HAP-1 (cell line): ENCODE measurements at regions not wholly inside any gene's neighbourhood (a gene's known extent, or its start where the extent isn't known, plus 50 kb on each side); places are given as distances from the start of the nearest gene placed in this dataset.
A peak's percentile ranks its signal among the peaks of the same experiment; 100 is the strongest.
"Not testable (repeated sequence)": the region's sequence is repeated elsewhere in the genome, so short reads cannot be mapped to it uniquely, and the experiment has no call there.

Experiments used
- DNase-seq, 2 experiments: peaks; one replicate each; pipeline ENCODE4 v3.0.0-alpha.2; 2016 to 2020; ENCODE audit warnings: low spot score in 2 of 2
- H3K27me3 ChIP-seq: fragments of 250-450 bp; sonication (Bioruptor Pico); 2 replicates; pipeline ENCODE4 v1.5.1; 2020; ENCODE audit warnings: low read depth, mild to moderate bottlenecking, moderate library complexity
- H3K36me3 ChIP-seq: fragments of 250-450 bp; sonication (Bioruptor Pico); replicated peaks from 2 replicates; pipeline ENCODE4 v1.5.1; 2020; ENCODE audit warnings: mild to moderate bottlenecking
- H3K4me1 ChIP-seq: fragments of 250-450 bp; sonication (Bioruptor Pico); 2 replicates; pipeline ENCODE4 v1.5.1; 2020; ENCODE audit warnings: mild to moderate bottlenecking
- H3K4me3 ChIP-seq: fragments of 250-450 bp; sonication (Bioruptor Pico); 2 replicates; pipeline ENCODE4 v1.5.1; 2020; ENCODE audit warnings: mild to moderate bottlenecking, moderate library complexity
- H3K9me3 ChIP-seq: fragments of 250-450 bp; sonication (Bioruptor Pico); 2 replicates; pipeline ENCODE4 v1.5.1; 2020; ENCODE audit warnings: mild to moderate bottlenecking, moderate library complexity
- in situ Hi-C: fragments of 300-500 bp; cut with MboI; formaldehyde crosslinking; loops from 3 replicates; pipeline ENCODE4 v1.14.3; 2020; ENCODE audit warnings: low sequenced_read_pairs, inconsistent platforms, mixed read lengths

DNA sequence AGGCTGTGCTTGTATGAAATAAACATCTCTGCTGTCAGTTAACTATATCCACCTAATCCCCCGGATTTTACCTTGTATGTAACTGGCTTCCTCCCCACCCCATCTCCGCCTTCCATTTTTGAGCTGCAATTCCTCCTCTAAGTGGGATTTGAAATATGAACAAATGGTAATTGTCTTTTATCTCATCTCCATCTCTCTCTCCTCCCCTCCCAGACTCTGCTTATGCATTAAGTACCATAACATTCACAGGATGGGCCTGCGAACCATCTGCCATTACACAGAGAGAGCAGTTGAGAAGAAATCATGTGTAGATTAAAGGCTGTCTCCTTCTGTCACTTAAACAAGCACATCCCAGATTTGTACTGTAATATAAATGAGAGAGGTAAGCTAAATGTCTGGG, 1169.9 kb downstream of the TYW1 start:
- Histone ChIP-seq H3K36me3 (no peaks in the 10 kb centered on the region), H3K9me3 (no peaks in the 10 kb centered on the region), H3K4me1 (no peaks in the 10 kb centered on the region), H3K27me3 (no peaks in the 10 kb centered on the region), H3K4me3 (no peak overlapping the region)
- DNase-seq = no peak
- in situ Hi-C loops = no loop called here

DNA sequence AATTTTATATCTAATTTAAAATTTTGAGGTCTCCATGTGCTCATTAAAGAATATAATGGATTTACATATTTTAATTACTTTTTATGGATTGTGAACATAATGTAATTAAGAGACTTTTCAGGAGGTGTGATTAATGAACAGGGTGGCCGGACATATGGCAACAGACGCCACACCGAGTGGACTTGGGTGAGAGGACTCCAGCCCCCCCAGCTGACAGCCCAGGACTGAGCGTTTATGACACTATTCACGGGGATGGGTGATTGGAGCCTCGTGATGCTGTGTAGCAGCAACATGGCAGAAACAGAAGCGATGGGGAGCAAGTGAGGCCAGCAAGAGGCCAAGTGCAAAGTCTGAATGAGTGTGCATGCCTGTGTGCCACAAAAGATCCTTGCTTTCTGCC, 1176.9 kb downstream of the TYW1 start:
- H3K4me1 ChIP-seq = no peaks in the 10 kb centered on the region
- DNase-seq = no peak
- in situ Hi-C loops = no loop called here
- no peak overlapping the region for H3K4me3 ChIP-seq
- H3K9me3 ChIP-seq = no peaks in the 10 kb centered on the region
- H3K36me3 ChIP-seq = no peaks in the 10 kb centered on the region
- H3K27me3 ChIP-seq = no peaks in the 10 kb centered on the region

DNA sequence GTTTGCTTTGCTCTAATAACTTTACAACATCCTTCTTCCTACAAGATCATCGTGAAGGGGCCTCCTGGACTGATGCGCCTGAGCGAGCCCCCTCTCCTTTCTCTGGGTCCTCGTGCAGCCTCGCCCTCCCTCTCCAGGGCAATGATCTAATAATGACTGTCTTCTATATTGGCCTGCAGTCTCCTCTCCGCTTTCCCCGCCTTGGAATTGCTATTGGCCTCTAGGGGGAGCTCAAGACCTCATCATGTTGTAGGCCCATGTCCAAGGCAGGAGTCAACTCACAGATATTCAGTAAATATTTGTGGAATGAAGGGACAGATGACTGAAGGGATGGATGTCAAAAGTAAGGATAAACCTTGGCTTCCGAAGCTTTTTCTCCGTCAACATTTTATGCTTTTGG, 1180.3 kb downstream of the TYW1 start:
- no peaks in the 10 kb centered on the region for H3K27me3 ChIP-seq
- no peaks in the 10 kb centered on the region for H3K4me1 ChIP-seq
- in situ Hi-C loops = no loop called here
- no peaks in the 10 kb centered on the region for H3K9me3 ChIP-seq
- no peak overlapping the region for H3K4me3 ChIP-seq
- H3K36me3 ChIP-seq = no peaks in the 10 kb centered on the region
- DNase-seq = peak; percentile 8 to 38

DNA sequence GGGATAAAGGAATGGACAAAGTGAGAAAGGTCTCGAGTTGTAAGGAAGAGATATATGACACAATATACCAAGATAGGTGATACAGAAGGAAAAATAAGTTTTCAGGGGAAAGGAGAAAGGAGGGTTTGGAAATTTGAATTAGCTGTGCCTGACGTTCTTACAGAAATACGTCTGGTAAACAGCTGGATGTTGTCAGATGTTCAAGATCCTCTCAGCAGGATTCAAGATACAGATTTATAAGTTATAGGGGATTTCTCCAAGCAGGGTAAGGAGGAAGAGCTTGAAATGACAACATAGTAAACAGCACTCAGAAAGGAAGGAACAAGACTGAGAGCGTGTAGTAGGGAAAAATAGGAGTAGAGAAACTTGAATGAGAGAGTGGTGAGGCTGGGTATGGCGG, 1184.1 kb downstream of the TYW1 start:
- no peaks in the 10 kb centered on the region for H3K4me1 ChIP-seq
- DNase-seq = no peak
- H3K4me3 ChIP-seq = no peak overlapping the region
- no peaks in the 10 kb centered on the region for H3K9me3 ChIP-seq
- no peaks in the 10 kb centered on the region for H3K27me3 ChIP-seq
- in situ Hi-C loops = no loop called here
- no peaks in the 10 kb centered on the region for H3K36me3 ChIP-seq

DNA sequence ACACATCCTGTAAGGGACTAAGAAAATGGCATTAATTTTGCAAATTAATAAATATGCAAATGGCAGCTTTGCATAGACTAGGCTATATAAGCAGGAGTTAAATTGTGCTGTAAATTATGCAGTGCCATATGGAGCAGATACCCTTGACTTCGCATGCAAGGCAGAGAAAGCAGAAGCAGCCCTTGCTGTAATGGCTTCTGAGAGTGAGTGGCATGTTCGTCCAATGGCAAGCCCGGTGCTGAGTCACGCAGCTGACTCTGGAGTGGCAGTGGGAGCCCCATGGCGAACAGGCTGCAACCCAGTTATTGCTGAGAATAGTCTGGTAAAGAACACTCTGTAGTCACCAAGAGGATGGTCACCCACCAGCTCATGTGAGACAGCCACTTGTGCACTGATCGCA, 1186.5 kb downstream of the TYW1 start:
- H3K4me3 ChIP-seq = no peak overlapping the region
- no peaks in the 10 kb centered on the region for H3K27me3 ChIP-seq
- H3K36me3 ChIP-seq = no peaks in the 10 kb centered on the region
- in situ Hi-C loops = no loop called here
- H3K9me3 ChIP-seq = no peaks in the 10 kb centered on the region
- no peaks in the 10 kb centered on the region for H3K4me1 ChIP-seq
- no peak for DNase-seq

DNA sequence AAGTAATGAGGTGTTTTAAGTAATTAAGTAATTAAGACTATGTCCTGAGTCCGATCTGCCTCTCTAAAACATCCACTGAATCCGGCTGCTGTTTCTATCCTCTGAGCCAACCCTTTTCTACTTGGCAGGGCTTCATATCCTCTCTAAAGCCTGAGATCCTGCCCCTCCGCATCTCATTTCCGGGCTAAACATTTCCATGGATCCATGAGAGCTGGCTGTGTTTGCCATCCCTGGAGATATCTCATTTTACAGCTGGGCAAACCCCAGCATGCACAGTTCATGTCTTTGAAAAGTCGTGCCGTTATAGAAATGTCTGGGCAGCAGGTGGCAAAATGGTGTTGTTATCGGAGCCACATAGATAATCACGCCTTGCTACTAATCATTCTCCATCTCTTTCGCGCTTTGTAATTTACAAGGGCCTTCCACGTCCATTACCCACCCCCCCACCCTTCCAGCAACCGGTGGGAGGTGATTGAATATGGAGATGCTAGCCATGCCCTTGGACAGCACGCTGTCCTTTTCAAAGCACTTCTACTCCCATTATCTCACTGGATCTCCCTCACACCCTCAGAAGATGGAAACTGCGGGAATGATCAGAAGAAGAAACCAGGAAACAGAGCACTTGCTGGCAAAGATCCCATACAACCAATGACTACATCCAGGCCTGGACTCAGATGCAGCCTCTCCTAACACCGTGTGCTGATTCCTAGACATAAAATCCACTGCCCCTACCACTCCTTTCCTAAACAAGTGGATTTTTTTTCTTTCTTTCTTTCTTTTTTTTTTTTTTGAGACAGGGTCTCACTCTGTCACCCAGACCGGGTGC, 1189.2 kb downstream of the TYW1 start:
- in situ Hi-C loops = no loop called here
- DNase-seq = no peak

DNA sequence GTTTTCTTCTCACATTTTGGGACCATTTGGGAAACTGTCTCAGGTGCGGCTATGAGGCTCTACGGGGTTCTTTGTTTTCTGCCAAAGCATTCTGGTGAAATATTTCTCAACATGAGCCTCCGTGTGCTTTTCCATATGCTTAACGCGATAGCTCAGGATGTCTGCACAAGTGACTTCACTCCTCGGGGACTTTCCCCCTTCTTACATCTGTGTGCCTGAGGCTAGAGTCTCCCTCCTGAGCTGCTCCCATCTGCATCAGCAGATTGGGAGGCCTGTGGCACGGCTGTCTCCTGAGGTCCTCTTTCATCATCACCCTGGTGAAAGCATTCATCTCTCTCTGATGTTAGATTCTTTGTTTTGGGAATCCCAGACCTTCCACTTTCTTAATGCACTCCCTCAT, 1190.9 kb downstream of the TYW1 start:
- in situ Hi-C loops = no loop called here
- Histone ChIP-seq H3K27me3 (no peaks in the 10 kb centered on the region), H3K9me3 (no peaks in the 10 kb centered on the region), H3K4me3 (no peak overlapping the region), H3K4me1 (no peaks in the 10 kb centered on the region), H3K36me3 (no peaks in the 10 kb centered on the region)
- no peak for DNase-seq

More for the DNA sequence above, 1189.2 kb downstream of the TYW1 start:
- H3K4me3 ChIP-seq = no peak overlapping the region
- H3K9me3 ChIP-seq = no peaks in the 10 kb centered on the region
- H3K27me3 ChIP-seq = no peaks in the 10 kb centered on the region
- H3K36me3 ChIP-seq = no peaks in the 10 kb centered on the region
- no peaks in the 10 kb centered on the region for H3K4me1 ChIP-seq

DNA sequence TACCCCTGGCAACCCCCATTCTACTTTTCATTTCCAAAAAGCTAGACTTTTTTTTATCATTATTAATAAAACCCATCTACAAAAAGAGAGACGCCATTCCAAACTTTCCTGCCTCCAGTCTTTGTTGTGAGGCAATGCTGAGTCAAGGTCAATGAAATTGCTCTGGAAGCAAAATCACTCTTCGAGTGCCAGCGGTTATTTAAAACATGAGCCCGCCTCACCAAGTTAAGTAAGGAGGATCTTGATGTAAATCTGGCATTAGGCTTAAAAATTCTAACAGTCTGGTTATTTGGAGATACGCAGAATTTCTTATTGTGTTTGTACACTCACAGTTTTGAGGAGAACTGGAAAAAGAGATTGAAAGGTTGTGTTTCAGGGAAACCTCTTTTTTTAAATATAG, 1196.3 kb downstream of the TYW1 start:
- in situ Hi-C loops = no loop called here
- H3K4me1 ChIP-seq = no peaks in the 10 kb centered on the region
- DNase-seq = no peak
- H3K9me3 ChIP-seq = no peaks in the 10 kb centered on the region
- no peaks in the 10 kb centered on the region for H3K36me3 ChIP-seq
- H3K4me3 ChIP-seq = no peak overlapping the region
- H3K27me3 ChIP-seq = no peaks in the 10 kb centered on the region

DNA sequence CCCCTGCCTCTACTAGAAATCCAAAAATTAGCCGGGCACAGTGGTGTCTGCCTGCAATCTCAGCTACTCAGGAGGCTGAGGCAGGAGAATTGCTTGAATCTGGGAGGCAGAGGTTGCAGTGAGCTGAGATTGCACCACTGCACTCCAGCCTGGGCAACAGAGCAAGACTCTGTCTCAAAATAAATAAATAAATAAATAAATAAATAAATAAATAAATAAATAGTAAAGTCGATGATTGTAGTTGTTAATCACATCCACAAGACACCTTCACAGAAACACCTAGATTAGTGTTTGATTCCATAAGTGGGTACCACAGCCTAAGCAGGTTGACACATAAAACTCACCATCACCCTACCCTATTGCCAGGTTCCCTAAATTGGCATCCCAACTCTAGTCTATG, 1199.0 kb downstream of the TYW1 start:
- H3K4me3 ChIP-seq, H3K9me3 ChIP-seq, DNase-seq, H3K27me3 ChIP-seq, H3K4me1 ChIP-seq, in situ Hi-C loops, H3K36me3 ChIP-seq: not testable (repeated sequence)

DNA sequence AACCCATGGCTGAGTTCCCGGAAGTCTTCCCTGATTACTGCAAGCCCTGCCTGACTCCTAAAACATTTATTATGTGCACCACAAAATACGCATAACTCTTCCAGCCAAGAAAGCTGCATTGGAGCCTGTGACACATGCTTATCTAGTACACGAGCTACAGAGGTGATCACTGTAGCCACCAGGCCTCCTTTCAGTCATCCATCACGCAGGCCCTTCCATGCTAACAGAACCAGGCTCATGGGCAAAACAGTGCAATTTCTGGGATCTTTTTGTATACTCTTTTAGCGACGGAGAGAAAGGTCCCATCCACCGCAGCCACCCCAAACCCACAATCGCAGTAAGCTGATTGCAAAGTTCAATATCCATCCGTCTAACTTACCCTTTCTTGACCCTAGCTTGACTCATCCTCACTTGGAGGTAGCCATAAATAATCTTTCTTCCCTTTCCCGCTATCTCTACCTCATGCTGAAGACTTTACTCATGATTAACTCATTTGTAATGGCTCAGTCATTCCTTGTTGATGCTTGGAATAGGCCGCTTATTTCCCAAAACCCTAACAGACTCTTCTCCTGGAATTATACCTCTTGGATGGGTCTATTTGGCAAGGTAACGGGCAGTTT, 1203.5 kb downstream of the TYW1 start:
- no peak for DNase-seq
- no peaks in the 10 kb centered on the region for H3K4me1 ChIP-seq
- H3K27me3 ChIP-seq = no peaks in the 10 kb centered on the region
- H3K4me3 ChIP-seq = no peak overlapping the region
- no peaks in the 10 kb centered on the region for H3K9me3 ChIP-seq
- H3K36me3 ChIP-seq = no peaks in the 10 kb centered on the region
- in situ Hi-C loops = no loop called here

DNA sequence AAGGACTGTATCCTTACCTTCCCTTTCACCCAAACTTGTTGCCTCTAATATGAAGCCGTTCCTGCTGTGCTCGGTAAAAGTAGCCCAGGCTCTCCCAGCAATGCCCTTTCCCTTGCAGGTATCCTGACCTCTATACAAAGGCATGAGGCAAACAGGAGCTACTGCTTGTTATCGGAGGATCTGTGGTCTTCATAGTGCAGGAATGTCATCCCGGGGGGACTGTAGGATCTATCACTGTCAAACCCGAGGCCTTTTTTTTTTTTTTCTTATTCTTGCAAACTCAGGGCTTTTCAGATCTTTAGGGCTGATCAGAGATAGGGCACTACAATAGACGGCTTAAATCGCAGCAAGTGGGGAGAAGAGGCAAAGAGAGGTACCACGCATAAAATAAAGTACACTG, 1206.6 kb downstream of the TYW1 start:
- DNase-seq = no peak
- H3K4me1 ChIP-seq = no peaks in the 10 kb centered on the region
- no peaks in the 10 kb centered on the region for H3K9me3 ChIP-seq
- in situ Hi-C loops = no loop called here
- no peak overlapping the region for H3K4me3 ChIP-seq
- H3K27me3 ChIP-seq = no peaks in the 10 kb centered on the region
- no peaks in the 10 kb centered on the region for H3K36me3 ChIP-seq

DNA sequence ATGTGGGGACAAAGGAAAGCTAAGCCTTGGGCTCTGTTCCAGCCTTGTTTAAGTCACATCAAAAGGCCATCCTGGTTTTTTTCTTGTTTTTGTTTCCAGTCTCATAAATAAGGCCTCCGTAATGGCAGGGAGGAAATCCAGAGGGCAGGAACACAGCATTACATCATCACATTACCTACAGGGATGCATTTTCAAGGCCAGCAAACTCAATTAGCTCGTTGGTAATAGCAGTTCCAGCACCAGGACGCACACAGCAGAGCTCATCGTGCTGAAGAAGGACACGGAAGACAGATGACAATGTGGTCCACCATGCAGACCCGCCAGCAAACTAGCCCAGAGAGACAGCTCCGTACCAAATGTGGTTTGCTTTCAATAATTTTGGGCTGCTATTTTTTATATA, 1209.2 kb downstream of the TYW1 start:
- Histone ChIP-seq H3K9me3 (no peaks in the 10 kb centered on the region), H3K36me3 (no peaks in the 10 kb centered on the region), H3K4me3 (no peak overlapping the region), H3K27me3 (no peaks in the 10 kb centered on the region), H3K4me1 (no peaks in the 10 kb centered on the region)
- DNase-seq = no peak
- in situ Hi-C loops = no loop called here

DNA sequence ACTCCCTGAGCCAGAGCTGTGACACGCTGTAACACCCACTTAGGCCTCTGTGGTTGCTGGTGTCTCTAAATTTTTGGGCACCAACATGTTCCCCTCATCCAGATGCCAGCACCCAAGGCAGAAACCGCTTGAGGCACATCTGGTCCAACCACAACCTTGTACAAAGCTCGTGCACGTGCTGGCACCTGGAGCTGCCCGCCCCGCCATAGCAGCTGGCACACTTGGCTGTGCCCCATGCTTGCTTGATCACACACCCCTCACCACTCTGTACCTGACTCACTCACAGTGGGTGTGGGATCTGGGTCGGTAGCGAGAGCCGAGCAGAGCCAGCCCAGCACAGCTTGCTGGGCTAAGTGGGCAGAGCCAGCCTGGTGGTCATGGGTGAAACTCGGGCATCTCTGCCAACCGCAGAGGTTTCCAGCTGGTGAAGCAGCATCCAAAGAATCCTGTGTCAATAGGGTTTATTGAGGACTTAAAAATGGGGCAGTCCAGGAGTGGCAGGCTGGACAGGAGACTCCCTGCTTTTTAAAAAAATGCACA, 1210.4 kb downstream of the TYW1 start:
- in situ Hi-C loops = no loop called here
- Histone ChIP-seq H3K36me3 (no peaks in the 10 kb centered on the region), H3K27me3 (no peaks in the 10 kb centered on the region), H3K4me3 (no peak overlapping the region), H3K4me1 (no peaks in the 10 kb centered on the region), H3K9me3 (no peaks in the 10 kb centered on the region)
- no peak for DNase-seq

DNA sequence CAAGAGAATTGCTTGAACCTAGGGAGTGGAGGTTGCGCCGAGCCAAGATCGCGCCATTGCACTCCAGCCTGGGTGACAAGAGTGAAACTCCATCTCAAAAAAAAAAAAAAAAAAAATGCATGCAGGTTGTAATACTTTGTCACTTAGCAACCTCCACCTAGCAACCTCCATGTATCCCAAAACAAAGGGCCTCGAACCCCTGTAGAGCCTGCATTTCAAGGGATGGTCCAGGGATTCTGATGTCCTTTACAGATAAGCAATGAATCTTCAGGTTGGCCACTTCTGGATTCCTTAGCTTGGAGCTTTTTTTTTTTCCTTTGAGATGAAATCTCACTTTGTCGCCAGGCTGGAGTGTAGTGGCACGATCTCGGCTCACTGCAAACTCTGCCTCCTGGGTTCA, 1211.0 kb downstream of the TYW1 start:
- Histone ChIP-seq H3K4me1 (no peaks in the 10 kb centered on the region), H3K4me3 (no peak overlapping the region), H3K36me3 (no peaks in the 10 kb centered on the region), H3K9me3 (no peaks in the 10 kb centered on the region), H3K27me3 (no peaks in the 10 kb centered on the region)
- DNase-seq = no peak
- in situ Hi-C loops = no loop called here
